ENCODE measurements at regions not wholly inside any gene's neighbourhood (a gene's known extent, or its start where the extent isn't known, plus 50 kb on each side); places are given as distances from the start of the nearest gene placed in this dataset.

DNA sequence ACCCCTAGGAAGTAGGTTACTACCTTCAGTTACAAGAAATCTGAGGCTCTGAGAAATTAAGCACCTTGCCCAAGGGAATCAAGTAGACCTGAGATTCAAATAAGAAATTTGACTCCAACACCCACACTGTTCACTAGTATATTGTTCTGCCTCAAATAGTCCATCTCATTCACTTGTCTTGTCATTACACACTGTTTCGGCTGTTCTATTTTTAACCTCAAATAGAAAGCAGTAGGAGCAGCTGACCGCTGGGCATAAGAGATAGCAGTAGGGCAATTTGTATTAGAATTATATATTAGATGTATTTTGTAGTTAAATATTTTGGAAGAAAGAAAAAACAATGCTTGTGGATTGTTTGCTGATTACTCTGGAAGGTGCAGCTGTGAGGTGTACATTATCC, 185.1 kb downstream of the INHBA start:
- H3K27ac ChIP-seq = no peak overlapping the region
- DNase-seq = no peak
- 85 to 91% methylated on average over 2 of the region's 2 CpGs for WGBS, 2 donors (ENCODE audit: low coverage in 1 of 2)
- no peaks in the 10 kb centered on the region for H3K9me3 ChIP-seq
- intact Hi-C loops (cut with DNase I; ENCODE audit: low total_unique reads) (no loop called here), in situ Hi-C loops (cut with MboI; ENCODE audit: low pct_ligation_motif_present in 1 of 4, low pct_unique_long_range_greater_than_20kb in 1 of 4, low sequenced_read_pairs in 3 of 4) (no loop called here)
- no peaks in the 10 kb centered on the region for H3K27me3 ChIP-seq
- H3K4me1 ChIP-seq = no peaks in the 10 kb centered on the region
- no peak overlapping the region for H3K4me3 ChIP-seq
- no peak for TF ChIP-seq POLR2AphosphoS5 (IDR thresholded peaks at IDR 0.05)
- no peak for TF ChIP-seq POLR2A (IDR thresholded peaks at IDR 0.05)
- TF ChIP-seq, protein P1, sequence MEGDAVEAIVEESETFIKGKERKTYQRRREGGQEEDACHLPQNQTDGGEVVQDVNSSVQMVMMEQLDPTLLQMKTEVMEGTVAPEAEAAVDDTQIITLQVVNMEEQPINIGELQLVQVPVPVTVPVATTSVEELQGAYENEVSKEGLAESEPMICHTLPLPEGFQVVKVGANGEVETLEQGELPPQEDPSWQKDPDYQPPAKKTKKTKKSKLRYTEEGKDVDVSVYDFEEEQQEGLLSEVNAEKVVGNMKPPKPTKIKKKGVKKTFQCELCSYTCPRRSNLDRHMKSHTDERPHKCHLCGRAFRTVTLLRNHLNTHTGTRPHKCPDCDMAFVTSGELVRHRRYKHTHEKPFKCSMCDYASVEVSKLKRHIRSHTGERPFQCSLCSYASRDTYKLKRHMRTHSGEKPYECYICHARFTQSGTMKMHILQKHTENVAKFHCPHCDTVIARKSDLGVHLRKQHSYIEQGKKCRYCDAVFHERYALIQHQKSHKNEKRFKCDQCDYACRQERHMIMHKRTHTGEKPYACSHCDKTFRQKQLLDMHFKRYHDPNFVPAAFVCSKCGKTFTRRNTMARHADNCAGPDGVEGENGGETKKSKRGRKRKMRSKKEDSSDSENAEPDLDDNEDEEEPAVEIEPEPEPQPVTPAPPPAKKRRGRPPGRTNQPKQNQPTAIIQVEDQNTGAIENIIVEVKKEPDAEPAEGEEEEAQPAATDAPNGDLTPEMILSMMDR (IDR thresholded peaks at IDR 0.05) = no peak
- TF ChIP-seq EP300 (IDR thresholded peaks at IDR 0.05; ENCODE audit: low read depth) = no peak
- no peaks in the 10 kb centered on the region for H3K36me3 ChIP-seq

- TF ChIP-seq POLR2AphosphoS5 (IDR thresholded peaks at IDR 0.05) (no peak), POLR2A (IDR thresholded peaks at IDR 0.05) (no peak), EP300 (IDR thresholded peaks at IDR 0.05; ENCODE audit: low read depth) (no peak)
- TF ChIP-seq, protein P1 (IDR thresholded peaks at IDR 0.05) = no peak
- Histone ChIP-seq H3K4me3 (no peak overlapping the region), H3K9me3 (no peaks in the 10 kb centered on the region), H3K27ac (no peak overlapping the region), H3K36me3 (no peaks in the 10 kb centered on the region), H3K4me1 (no peaks in the 10 kb centered on the region), H3K27me3 (no peaks in the 10 kb centered on the region)
- intact Hi-C loops (cut with DNase I; ENCODE audit: low total_unique reads) (no loop called here), in situ Hi-C loops (cut with MboI; ENCODE audit: low pct_ligation_motif_present in 1 of 4, low pct_unique_long_range_greater_than_20kb in 1 of 4, low sequenced_read_pairs in 3 of 4) (no loop called here)
- WGBS, 2 donors (ENCODE audit: low coverage in 1 of 2) = 39 to 55% methylated on average over 4 of the region's 4 CpGs
- DNase-seq = no peak
These were observed 194.1 kb downstream of the INHBA start for GRCh38 chr7:41508755-41509154.

- no peaks in the 10 kb centered on the region for H3K4me1 ChIP-seq
- no peak overlapping the region for H3K4me3 ChIP-seq
- no peak overlapping the region for H3K27ac ChIP-seq
- no peaks in the 10 kb centered on the region for H3K9me3 ChIP-seq
- DNase-seq = no peak
- in situ Hi-C loops (cut with MboI; ENCODE audit: low pct_ligation_motif_present in 1 of 4, low pct_unique_long_range_greater_than_20kb in 1 of 4, low sequenced_read_pairs in 3 of 4) (no loop called here), intact Hi-C loops (cut with DNase I; ENCODE audit: low total_unique reads) (no loop called here)
- TF ChIP-seq POLR2AphosphoS5 (IDR thresholded peaks at IDR 0.05) (no peak), EP300 (IDR thresholded peaks at IDR 0.05; ENCODE audit: low read depth) (no peak)
- TF ChIP-seq, protein P1 (IDR thresholded peaks at IDR 0.05) = no peak
- no peaks in the 10 kb centered on the region for H3K36me3 ChIP-seq
- WGBS, 2 donors (ENCODE audit: low coverage in 1 of 2) = 67 to 92% methylated on average over 2 to 4 of the region's 4 CpGs
- no peaks in the 10 kb centered on the region for H3K27me3 ChIP-seq
These were observed 195.1 kb downstream of the INHBA start for GRCh38 chr7:41507686-41508268.

DNA sequence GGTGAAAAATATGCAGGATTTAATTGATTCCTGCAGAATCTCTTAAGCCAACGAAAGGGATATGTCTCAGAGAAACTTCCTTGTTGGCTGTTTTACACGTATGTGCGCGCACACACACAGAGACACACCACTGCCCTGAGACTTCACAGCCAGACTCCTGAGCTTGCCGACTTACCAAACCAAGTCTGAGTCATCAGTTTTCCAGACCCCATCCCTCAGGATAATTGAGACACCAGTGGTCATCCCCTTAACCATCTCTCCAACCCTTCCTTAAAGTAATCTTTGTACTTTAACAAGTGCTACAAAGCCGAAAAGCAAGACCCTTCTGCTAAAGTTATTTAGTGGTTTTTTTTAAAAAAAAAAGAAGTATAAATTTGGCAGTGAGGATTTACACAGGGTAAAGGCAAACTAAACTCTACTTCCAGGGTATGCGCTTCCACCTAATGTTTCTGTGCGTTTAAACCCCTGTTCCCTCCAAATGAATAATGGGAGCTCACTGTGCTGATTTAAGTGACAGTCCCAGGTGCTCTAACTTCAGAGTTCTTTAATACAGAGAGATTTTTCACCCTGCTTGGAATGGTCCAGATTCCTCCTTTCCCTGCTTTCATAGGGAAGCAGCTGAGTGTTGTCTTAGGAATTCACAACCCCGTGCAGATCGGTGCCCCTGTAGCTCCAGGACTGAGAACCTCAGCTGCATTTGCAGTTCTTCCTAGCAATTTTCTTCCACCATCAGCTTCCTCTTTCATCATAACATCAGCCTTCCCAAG, 198.5 kb downstream of the INHBA start:
- 91% methylated on average over 8 to 10 of the region's 10 CpGs for WGBS, 2 donors (ENCODE audit: low coverage in 1 of 2)
- H3K36me3 ChIP-seq = no peaks in the 10 kb centered on the region
- H3K27ac ChIP-seq = no peak overlapping the region
- TF ChIP-seq EP300 (IDR thresholded peaks at IDR 0.05; ENCODE audit: low read depth) = no peak
- no peak for TF ChIP-seq POLR2AphosphoS5 (IDR thresholded peaks at IDR 0.05)
- TF ChIP-seq POLR2A (IDR thresholded peaks at IDR 0.05) = no peak
- DNase-seq = no peak
- no peaks in the 10 kb centered on the region for H3K27me3 ChIP-seq
- in situ Hi-C loops (cut with MboI; ENCODE audit: low pct_ligation_motif_present in 1 of 4, low pct_unique_long_range_greater_than_20kb in 1 of 4, low sequenced_read_pairs in 3 of 4) (no loop called here), intact Hi-C loops (cut with DNase I; ENCODE audit: low total_unique reads) (no loop called here)
- no peaks in the 10 kb centered on the region for H3K4me1 ChIP-seq
- no peaks in the 10 kb centered on the region for H3K9me3 ChIP-seq
- no peak overlapping the region for H3K4me3 ChIP-seq
